ENCODE measurements at regions not wholly inside any gene's neighbourhood (a gene's known extent, or its start where the extent isn't known, plus 50 kb on each side); places are given as distances from the start of the nearest gene placed in this dataset.

DNA sequence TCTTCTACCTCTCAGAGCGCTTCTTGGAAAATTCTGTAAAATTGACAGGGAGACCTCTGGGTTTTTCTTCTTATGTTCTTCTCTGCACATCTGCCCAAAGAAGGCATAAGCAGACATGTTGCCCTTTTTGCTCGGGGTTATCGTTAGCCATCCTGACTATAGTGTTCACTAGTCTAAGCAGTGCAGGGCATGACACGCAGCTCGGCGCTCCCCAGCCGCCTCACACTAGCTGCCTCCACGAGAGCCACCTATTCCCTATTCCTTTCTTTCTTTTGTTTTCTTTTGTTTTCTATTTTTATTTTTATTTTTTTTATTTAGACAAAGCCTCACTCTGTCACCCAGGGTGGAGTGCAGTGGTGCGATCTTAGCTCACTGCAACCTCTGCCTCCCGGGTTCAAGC is 100.2 kb upstream of the OPRM1 start:
- in situ Hi-C loops (cut with HindIII; ENCODE audit: extremely low pct_ligation_motif_present, low pct_unique_long_range_greater_than_20kb) (no loop called here), intact Hi-C loops (cut with micrococcal nuclease; ENCODE audit: unreplicated experiment) (no loop called here)
- CTCF ChIA-PET (ENCODE audit: low intra/inter-chr PET ratio, low total read pairs), result no interaction called here
- POLR2A ChIA-PET, result no interaction called here
- H3K4me3 ChIP-seq (replicated peaks in 1 of 3; ENCODE audit: insufficient read depth in 1 of 3, low read depth in 2 of 3, low read length in 3 of 3), result no peak overlapping the region
- H3K9me3 ChIP-seq (ENCODE audit: low read length), result peaks cover 4% of the 10 kb centered on the region; the same call in 1 of the 2 replicates
- H3K4me2 ChIP-seq (ENCODE audit: low read depth, low read length), result no peak overlapping the region
- DNase-seq (ENCODE audit: low spot score), result no peak
- peaks cover 7% of the 10 kb centered on the region for H3K4me1 ChIP-seq (ENCODE audit: insufficient read depth, low read length)
- no peak for FAIRE-seq
- no peak for ATAC-seq
- H3K79me2 ChIP-seq (ENCODE audit: insufficient read depth, low read length), result no peaks in the 10 kb centered on the region
- whole genome bisulfite sequencing (ENCODE audit: low lambda C conversion rate), result 54% methylated on average over 10 of the region's 10 CpGs
- H3K36me3 ChIP-seq (replicated peaks in 1 of 2; ENCODE audit: control insufficient read depth in 1 of 2, insufficient read depth in 2 of 2, low read length in 2 of 2), result no peaks in the 10 kb centered on the region
- no peak overlapping the region for H2AFZ ChIP-seq (ENCODE audit: low read length)
- no peak overlapping the region for H3K9ac ChIP-seq (ENCODE audit: insufficient read depth, low read depth, low read length)
- no peaks in the 10 kb centered on the region for H4K20me1 ChIP-seq (ENCODE audit: insufficient read depth, low read length)
- H3K27me3 ChIP-seq (ENCODE audit: control insufficient read depth in 1 of 2, insufficient read depth in 2 of 2, low read length in 2 of 2), result no peaks in the 10 kb centered on the region
- H3K27ac ChIP-seq (ENCODE audit: extremely low read length, insufficient read depth, low read length), result no peak overlapping the region
- BruUV-seq (replicated peaks), result no TSS peak
- TF ChIP-seq ZNF788 (CRISPR knock-in tag; IDR thresholded peaks at IDR 0.05; ENCODE audit: borderline replicate concordance) (no peak), RBM22 (optimal IDR thresholded peaks at IDR 0.05; ENCODE audit: low read length) (no peak), MEIS1 (CRISPR knock-in tag; IDR thresholded peaks at IDR 0.05; ENCODE audit: borderline replicate concordance) (no peak), CHD4 (IDR thresholded peaks at IDR 0.05; ENCODE audit: borderline replicate concordance, low read length) (no peak), RARG (CRISPR knock-in tag; IDR thresholded peaks at IDR 0.05; ENCODE audit: low read depth) (no peak), ZNF556 (CRISPR knock-in tag; IDR thresholded peaks at IDR 0.05; ENCODE audit: borderline replicate concordance) (no peak), SRSF1 (optimal IDR thresholded peaks at IDR 0.05; ENCODE audit: low read depth, low read length) (no peak), ESRRA (CRISPR knock-in tag; IDR thresholded peaks at IDR 0.05; ENCODE audit: low read depth) (no peak), HOXA7 (CRISPR knock-in tag; IDR thresholded peaks at IDR 0.05) (no peak)
- TF ChIP-seq, protein P1, sequence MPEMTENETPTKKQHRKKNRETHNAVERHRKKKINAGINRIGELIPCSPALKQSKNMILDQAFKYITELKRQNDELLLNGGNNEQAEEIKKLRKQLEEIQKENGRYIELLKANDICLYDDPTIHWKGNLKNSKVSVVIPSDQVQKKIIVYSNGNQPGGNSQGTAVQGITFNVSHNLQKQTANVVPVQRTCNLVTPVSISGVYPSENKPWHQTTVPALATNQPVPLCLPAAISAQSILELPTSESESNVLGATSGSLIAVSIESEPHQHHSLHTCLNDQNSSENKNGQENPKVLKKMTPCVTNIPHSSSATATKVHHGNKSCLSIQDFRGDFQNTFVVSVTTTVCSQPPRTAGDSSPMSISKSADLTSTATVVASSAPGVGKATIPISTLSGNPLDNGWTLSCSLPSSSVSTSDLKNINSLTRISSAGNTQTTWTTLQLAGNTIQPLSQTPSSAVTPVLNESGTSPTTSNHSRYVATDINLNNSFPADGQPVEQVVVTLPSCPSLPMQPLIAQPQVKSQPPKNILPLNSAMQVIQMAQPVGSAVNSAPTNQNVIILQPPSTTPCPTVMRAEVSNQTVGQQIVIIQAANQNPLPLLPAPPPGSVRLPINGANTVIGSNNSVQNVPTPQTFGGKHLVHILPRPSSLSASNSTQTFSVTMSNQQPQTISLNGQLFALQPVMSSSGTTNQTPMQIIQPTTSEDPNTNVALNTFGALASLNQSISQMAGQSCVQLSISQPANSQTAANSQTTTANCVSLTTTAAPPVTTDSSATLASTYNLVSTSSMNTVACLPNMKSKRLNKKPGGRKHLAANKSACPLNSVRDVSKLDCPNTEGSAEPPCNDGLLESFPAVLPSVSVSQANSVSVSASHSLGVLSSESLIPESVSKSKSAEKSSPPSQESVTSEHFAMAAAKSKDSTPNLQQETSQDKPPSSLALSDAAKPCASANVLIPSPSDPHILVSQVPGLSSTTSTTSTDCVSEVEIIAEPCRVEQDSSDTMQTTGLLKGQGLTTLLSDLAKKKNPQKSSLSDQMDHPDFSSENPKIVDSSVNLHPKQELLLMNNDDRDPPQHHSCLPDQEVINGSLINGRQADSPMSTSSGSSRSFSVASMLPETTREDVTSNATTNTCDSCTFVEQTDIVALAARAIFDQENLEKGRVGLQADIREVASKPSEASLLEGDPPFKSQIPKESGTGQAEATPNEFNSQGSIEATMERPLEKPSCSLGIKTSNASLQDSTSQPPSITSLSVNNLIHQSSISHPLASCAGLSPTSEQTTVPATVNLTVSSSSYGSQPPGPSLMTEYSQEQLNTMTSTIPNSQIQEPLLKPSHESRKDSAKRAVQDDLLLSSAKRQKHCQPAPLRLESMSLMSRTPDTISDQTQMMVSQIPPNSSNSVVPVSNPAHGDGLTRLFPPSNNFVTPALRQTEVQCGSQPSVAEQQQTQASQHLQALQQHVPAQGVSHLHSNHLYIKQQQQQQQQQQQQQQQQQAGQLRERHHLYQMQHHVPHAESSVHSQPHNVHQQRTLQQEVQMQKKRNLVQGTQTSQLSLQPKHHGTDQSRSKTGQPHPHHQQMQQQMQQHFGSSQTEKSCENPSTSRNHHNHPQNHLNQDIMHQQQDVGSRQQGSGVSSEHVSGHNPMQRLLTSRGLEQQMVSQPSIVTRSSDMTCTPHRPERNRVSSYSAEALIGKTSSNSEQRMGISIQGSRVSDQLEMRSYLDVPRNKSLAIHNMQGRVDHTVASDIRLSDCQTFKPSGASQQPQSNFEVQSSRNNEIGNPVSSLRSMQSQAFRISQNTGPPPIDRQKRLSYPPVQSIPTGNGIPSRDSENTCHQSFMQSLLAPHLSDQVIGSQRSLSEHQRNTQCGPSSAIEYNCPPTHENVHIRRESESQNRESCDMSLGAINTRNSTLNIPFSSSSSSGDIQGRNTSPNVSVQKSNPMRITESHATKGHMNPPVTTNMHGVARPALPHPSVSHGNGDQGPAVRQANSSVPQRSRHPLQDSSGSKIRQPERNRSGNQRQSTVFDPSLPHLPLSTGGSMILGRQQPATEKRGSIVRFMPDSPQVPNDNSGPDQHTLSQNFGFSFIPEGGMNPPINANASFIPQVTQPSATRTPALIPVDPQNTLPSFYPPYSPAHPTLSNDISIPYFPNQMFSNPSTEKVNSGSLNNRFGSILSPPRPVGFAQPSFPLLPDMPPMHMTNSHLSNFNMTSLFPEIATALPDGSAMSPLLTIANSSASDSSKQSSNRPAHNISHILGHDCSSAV (CRISPR knock-in tag; IDR thresholded peaks at IDR 0.05; ENCODE audit: borderline replicate concordance), result no peak
- TF ChIP-seq, protein P2, sequence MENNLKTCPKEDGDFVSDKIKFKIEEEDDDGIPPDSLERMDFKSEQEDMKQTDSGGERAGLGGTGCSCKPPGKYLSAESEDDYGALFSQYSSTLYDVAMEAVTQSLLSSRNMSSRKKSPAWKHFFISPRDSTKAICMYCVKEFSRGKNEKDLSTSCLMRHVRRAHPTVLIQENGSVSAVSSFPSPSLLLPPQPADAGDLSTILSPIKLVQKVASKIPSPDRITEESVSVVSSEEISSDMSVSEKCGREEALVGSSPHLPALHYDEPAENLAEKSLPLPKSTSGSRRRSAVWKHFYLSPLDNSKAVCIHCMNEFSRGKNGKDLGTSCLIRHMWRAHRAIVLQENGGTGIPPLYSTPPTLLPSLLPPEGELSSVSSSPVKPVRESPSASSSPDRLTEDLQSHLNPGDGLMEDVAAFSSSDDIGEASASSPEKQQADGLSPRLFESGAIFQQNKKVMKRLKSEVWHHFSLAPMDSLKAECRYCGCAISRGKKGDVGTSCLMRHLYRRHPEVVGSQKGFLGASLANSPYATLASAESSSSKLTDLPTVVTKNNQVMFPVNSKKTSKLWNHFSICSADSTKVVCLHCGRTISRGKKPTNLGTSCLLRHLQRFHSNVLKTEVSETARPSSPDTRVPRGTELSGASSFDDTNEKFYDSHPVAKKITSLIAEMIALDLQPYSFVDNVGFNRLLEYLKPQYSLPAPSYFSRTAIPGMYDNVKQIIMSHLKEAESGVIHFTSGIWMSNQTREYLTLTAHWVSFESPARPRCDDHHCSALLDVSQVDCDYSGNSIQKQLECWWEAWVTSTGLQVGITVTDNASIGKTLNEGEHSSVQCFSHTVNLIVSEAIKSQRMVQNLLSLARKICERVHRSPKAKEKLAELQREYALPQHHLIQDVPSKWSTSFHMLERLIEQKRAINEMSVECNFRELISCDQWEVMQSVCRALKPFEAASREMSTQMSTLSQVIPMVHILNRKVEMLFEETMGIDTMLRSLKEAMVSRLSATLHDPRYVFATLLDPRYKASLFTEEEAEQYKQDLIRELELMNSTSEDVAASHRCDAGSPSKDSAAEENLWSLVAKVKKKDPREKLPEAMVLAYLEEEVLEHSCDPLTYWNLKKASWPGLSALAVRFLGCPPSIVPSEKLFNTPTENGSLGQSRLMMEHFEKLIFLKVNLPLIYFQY (CRISPR knock-in tag; IDR thresholded peaks at IDR 0.05; ENCODE audit: borderline replicate concordance), result no peak
